ENCODE measurements at regions not wholly inside any gene's neighbourhood (a gene's known extent, or its start where the extent isn't known, plus 50 kb on each side); places are given as distances from the start of the nearest gene placed in this dataset.

DNA sequence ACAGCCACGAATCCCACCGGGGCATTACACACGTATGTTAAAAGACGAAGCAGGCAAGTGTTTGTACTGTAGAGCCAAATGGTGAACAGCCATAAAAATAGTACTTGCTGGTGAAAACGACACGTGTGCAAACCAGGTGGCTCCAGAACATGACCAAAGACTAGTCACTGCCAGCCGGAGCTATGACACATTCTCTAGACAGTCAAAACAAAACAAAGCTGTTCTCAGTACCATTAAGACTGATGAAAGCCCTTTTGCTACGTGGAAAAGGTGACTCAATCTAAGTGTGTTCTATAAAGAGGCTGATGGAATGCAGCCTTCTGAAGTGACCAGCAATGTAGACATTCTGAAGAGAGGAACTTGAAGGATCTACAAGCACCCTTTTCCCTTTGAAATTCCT is 367.7 kb upstream of the NETO1 start:
- H4K8ac ChIP-seq (replicated peaks; ENCODE audit: insufficient read length, low read depth, low read length): no peak overlapping the region
- TF ChIP-seq, protein P1, sequence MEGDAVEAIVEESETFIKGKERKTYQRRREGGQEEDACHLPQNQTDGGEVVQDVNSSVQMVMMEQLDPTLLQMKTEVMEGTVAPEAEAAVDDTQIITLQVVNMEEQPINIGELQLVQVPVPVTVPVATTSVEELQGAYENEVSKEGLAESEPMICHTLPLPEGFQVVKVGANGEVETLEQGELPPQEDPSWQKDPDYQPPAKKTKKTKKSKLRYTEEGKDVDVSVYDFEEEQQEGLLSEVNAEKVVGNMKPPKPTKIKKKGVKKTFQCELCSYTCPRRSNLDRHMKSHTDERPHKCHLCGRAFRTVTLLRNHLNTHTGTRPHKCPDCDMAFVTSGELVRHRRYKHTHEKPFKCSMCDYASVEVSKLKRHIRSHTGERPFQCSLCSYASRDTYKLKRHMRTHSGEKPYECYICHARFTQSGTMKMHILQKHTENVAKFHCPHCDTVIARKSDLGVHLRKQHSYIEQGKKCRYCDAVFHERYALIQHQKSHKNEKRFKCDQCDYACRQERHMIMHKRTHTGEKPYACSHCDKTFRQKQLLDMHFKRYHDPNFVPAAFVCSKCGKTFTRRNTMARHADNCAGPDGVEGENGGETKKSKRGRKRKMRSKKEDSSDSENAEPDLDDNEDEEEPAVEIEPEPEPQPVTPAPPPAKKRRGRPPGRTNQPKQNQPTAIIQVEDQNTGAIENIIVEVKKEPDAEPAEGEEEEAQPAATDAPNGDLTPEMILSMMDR (conservative IDR thresholded peaks at IDR 0.05): no peak
- H3K14ac ChIP-seq (ENCODE audit: insufficient read depth, low read length): no peak overlapping the region; the same call in 1 of the 2 replicates
- no peak overlapping the region for H3K9ac ChIP-seq (ENCODE audit: extremely low read depth, insufficient read length, low read length)
- H3K27me3 ChIP-seq (ENCODE audit: insufficient read depth, low read length): no peaks in the 10 kb centered on the region
- H2BK15ac ChIP-seq (ENCODE audit: low read depth, low read length): no peak overlapping the region
- DNase-seq: no peak
- no peak overlapping the region for H3K4me2 ChIP-seq (ENCODE audit: insufficient read depth, insufficient read length, low read length)
- no peaks in the 10 kb centered on the region for H3K79me2 ChIP-seq (ENCODE audit: insufficient read depth, low read length)
- H3K4me1 ChIP-seq (ENCODE audit: insufficient read depth, low read length): no peaks in the 10 kb centered on the region
- Mint-ChIP-seq H3K4me1 (peaks cover 0 to 7% of the 10 kb centered on the region in 2 experiments; a peak in 1 of 4 replicates), H3K4me3 (no peak overlapping the region), H3K9me3 (peaks cover 2 to 3% of the 10 kb centered on the region in 2 experiments; a peak in 2 of 5 replicates), H3K36me3 (ENCODE audit: insufficient read depth in 1 of 3, low read depth in 3 of 3) (no peaks in the 10 kb centered on the region), H3K27me3 (ENCODE audit: low read depth) (no peaks in the 10 kb centered on the region), H3K27ac (no peak overlapping the region)
- no peak overlapping the region for H3K23ac ChIP-seq (ENCODE audit: insufficient read length, low read depth, low read length)
- no peak overlapping the region for H2BK12ac ChIP-seq (ENCODE audit: insufficient read length, low read depth, low read length)
- H4K91ac ChIP-seq (ENCODE audit: insufficient read length, low read depth, low read length): no peak overlapping the region
- H3K18ac ChIP-seq (ENCODE audit: insufficient read length, low read depth, low read length): no peak overlapping the region
- no peak overlapping the region for H2BK120ac ChIP-seq (ENCODE audit: low read depth, low read length, poor library complexity, severe bottlenecking)
- no peak overlapping the region for H2BK20ac ChIP-seq (ENCODE audit: low read depth, low read length, poor library complexity, severe bottlenecking)
- H3K23me2 ChIP-seq (ENCODE audit: insufficient read length, low read depth, low read length, poor library complexity, severe bottlenecking): no peaks in the 10 kb centered on the region
- H3K56ac ChIP-seq (ENCODE audit: insufficient read length, low read depth, low read length): no peak overlapping the region
- no peak overlapping the region for H3T11ph ChIP-seq (ENCODE audit: low read length)
- H3K79me1 ChIP-seq (ENCODE audit: insufficient read depth, low read depth, low read length, poor library complexity, severe bottlenecking): no peaks in the 10 kb centered on the region
- H3K27ac ChIP-seq (ENCODE audit: insufficient read length, low read depth, low read length): no peak overlapping the region
- WGBS (ENCODE audit: extremely low coverage, insufficient read length, low lambda C conversion rate): no CpG with 5 or more reads among the region's 8 CpGs
- no peak overlapping the region for H2BK5ac ChIP-seq (ENCODE audit: insufficient read length, low read length)
- no peak overlapping the region for H3K4ac ChIP-seq (ENCODE audit: low read depth, low read length)
- no peak overlapping the region for H4K5ac ChIP-seq (ENCODE audit: insufficient read length, low read depth, low read length)
- H2AK5ac ChIP-seq (ENCODE audit: insufficient read length, low read length): no peak overlapping the region
- H2AFZ ChIP-seq (ENCODE audit: low read length): no peak overlapping the region
- no peaks in the 10 kb centered on the region for H3K9me3 ChIP-seq (ENCODE audit: control insufficient read depth, low read depth, low read length)
- no peaks in the 10 kb centered on the region for H4K20me1 ChIP-seq (ENCODE audit: control insufficient read depth, insufficient read depth, insufficient read length)

All from H9 (cell line).